PC-3 (cell line): ENCODE measurements at regions not wholly inside any gene's neighbourhood (a gene's known extent, or its start where the extent isn't known, plus 50 kb on each side); places are given as distances from the start of the nearest gene placed in this dataset.

Experiments
- ATAC-seq: fragments of 200-7000 bp; cut with Tn5 transposase; 2 replicates; pipeline ENCODE4 v1.9.1; 2020; ENCODE audit warnings: mild to moderate bottlenecking, moderate library complexity
- BruUV-seq: library from RNA; stranded (reverse); fragments of 400-500 nt; replicated peaks from 2 replicates; lab custom pipeline; 2021; lab: Mats Ljungman, UMichigan
- CTCF ChIA-PET: fragments of 300-600 bp; sonication (Branson Sonifier 250); formaldehyde crosslinking; loops from one replicate; lab custom pipeline; 2022; ENCODE audit warnings: antibody characterized with exemption; lab: Charles Lee
- POLR2A ChIA-PET: fragments of 300-600 bp; sonication (Branson Sonifier 250); formaldehyde crosslinking; loops from one replicate; lab custom pipeline; 2022; ENCODE audit warnings: antibody characterized with exemption; ENCODE audit not compliant: unreplicated experiment; lab: Charles Lee
- DNase-seq: peaks from one replicate; pipeline ENCODE4 v3.0.0-alpha.2; 2015
- H2AFZ ChIP-seq: fragments of 300-600 bp; sonication (generic); 2 replicates; pipeline ENCODE4 v1.6.0; 2016; ENCODE audit warnings: antibody characterized with exemption, low read length
- H3F3A ChIP-seq: fragments of 300-600 bp; sonication (generic); one replicate; pipeline ENCODE4 v1.6.0; 2017; ENCODE audit warnings: antibody characterized with exemption, low read length, control low read depth, mild to moderate bottlenecking; ENCODE audit not compliant: unreplicated experiment
- H3K27ac ChIP-seq: fragments of 300-600 bp; sonication (generic); 2 replicates; pipeline ENCODE4 v1.5.1; 2016; ENCODE audit warnings: mild to moderate bottlenecking, low read length
- H3K27me3 ChIP-seq: fragments of 300-600 bp; sonication (generic); 2 replicates; pipeline ENCODE4 v1.6.1; 2016; ENCODE audit warnings: low read length, mixed read lengths
- H3K36me3 ChIP-seq: fragments of 300-600 bp; sonication (generic); 2 replicates; pipeline ENCODE4 v1.6.1; 2016; ENCODE audit warnings: low read depth, mixed run types, low read length, mixed read lengths
- H3K4me1 ChIP-seq: fragments of 300-600 bp; sonication (generic); 2 replicates; pipeline ENCODE4 v1.5.1; 2016; ENCODE audit warnings: low read length; ENCODE audit not compliant: insufficient read depth
- H3K4me2 ChIP-seq: fragments of 300-600 bp; sonication (generic); 2 replicates; pipeline ENCODE4 v1.6.0; 2016; ENCODE audit warnings: low read length
- H3K4me3 ChIP-seq: fragments of 300-600 bp; sonication (generic); 2 replicates; pipeline ENCODE4 v1.5.1; 2016; ENCODE audit warnings: mild to moderate bottlenecking, low read length, mixed read lengths
- H3K79me2 ChIP-seq: fragments of 300-600 bp; sonication (generic); 2 replicates; pipeline ENCODE4 v1.6.1; 2017; ENCODE audit warnings: low read length, mixed read lengths
- H3K9ac ChIP-seq: fragments of 300-600 bp; sonication (generic); 2 replicates; pipeline ENCODE4 v1.6.0; 2016; ENCODE audit warnings: mild to moderate bottlenecking, low read length
- H3K9me2 ChIP-seq: fragments of 300-600 bp; sonication (generic); replicated peaks from 2 replicates; pipeline ENCODE4 v1.6.1; 2016; ENCODE audit warnings: mixed run types, low read length, mixed read lengths
- H3K9me3 ChIP-seq: fragments of 300-600 bp; sonication (generic); 2 replicates; pipeline ENCODE4 v1.6.1; 2016; ENCODE audit warnings: low read length, mixed read lengths
- H4K20me1 ChIP-seq: fragments of 300-600 bp; sonication (generic); 2 replicates; pipeline ENCODE4 v1.6.1; 2016; ENCODE audit warnings: low read length, mixed read lengths
- EZH2 ChIP-seq: fragments of 300-600 bp; sonication (generic); IDR thresholded peaks from one replicate; pipeline ENCODE4 v1.6.1; 2017; ENCODE audit warnings: antibody characterized with exemption, mild to moderate bottlenecking, low read length; ENCODE audit not compliant: unreplicated experiment
- EZH2phosphoT487 ChIP-seq: fragments of 300-600 bp; sonication (generic); IDR thresholded peaks from 2 replicates; pipeline ENCODE4 v1.6.1; 2018; ENCODE audit warnings: mild to moderate bottlenecking, antibody characterized with exemption, low read length, borderline replicate concordance
- intact Hi-C: fragments of 100-400 bp; cut with micrococcal nuclease; formaldehyde crosslinking; loops from 2 replicates; pipeline ENCODE4 v1.9.0; 2023
- TF ChIP-seq, protein P1 (sequence below): fragments of 300-600 bp; sonication (generic); conservative IDR thresholded peaks from 2 replicates; pipeline ENCODE4 v1.5.1; 2017; ENCODE audit warnings: antibody characterized with exemption, low read depth, mild to moderate bottlenecking, low read length

DNA sequence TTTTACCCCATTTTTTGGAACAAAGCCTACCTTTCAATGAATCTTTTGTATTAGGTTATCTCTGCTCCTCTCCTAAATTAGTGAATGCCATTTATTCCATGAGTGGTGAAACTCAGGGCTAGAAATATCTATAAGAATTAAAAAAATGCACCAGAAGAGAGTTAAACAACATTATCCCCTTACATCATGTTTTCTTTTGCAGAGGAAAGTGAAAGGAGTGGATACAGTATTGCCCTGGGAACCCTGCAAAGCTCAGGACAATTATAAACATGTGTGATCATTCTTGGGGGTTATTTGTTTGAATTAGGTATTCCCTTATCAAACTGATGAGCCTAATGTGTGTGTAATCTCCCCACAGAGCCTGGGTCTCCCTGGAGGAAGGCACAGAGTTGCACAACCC, 559.2 kb downstream of the RNF144A start:
- H3K27me3 ChIP-seq: no peaks in the 10 kb centered on the region
- no peaks in the 10 kb centered on the region for H3K9me3 ChIP-seq
- ChIA-PET POLR2A (no interaction called here), CTCF (no interaction called here)
- no peaks in the 10 kb centered on the region for H3F3A ChIP-seq
- H3K4me1 ChIP-seq: no peaks in the 10 kb centered on the region
- H3K4me3 ChIP-seq: no peak overlapping the region
- BruUV-seq: no TSS peak
- ATAC-seq (no peak), DNase-seq (no peak)
- H2AFZ ChIP-seq: no peak overlapping the region
- H4K20me1 ChIP-seq: no peaks in the 10 kb centered on the region
- H3K9ac ChIP-seq: no peak overlapping the region
- intact Hi-C loops: no loop called here
- no peak overlapping the region for H3K4me2 ChIP-seq
- H3K9me2 ChIP-seq: no peaks in the 10 kb centered on the region
- no peak overlapping the region for H3K27ac ChIP-seq
- no peaks in the 10 kb centered on the region for H3K36me3 ChIP-seq
- no peaks in the 10 kb centered on the region for H3K79me2 ChIP-seq
- TF ChIP-seq, protein P1, sequence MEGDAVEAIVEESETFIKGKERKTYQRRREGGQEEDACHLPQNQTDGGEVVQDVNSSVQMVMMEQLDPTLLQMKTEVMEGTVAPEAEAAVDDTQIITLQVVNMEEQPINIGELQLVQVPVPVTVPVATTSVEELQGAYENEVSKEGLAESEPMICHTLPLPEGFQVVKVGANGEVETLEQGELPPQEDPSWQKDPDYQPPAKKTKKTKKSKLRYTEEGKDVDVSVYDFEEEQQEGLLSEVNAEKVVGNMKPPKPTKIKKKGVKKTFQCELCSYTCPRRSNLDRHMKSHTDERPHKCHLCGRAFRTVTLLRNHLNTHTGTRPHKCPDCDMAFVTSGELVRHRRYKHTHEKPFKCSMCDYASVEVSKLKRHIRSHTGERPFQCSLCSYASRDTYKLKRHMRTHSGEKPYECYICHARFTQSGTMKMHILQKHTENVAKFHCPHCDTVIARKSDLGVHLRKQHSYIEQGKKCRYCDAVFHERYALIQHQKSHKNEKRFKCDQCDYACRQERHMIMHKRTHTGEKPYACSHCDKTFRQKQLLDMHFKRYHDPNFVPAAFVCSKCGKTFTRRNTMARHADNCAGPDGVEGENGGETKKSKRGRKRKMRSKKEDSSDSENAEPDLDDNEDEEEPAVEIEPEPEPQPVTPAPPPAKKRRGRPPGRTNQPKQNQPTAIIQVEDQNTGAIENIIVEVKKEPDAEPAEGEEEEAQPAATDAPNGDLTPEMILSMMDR: no peak
- TF ChIP-seq EZH2: no peak
- TF ChIP-seq EZH2phosphoT487: no peak

DNA sequence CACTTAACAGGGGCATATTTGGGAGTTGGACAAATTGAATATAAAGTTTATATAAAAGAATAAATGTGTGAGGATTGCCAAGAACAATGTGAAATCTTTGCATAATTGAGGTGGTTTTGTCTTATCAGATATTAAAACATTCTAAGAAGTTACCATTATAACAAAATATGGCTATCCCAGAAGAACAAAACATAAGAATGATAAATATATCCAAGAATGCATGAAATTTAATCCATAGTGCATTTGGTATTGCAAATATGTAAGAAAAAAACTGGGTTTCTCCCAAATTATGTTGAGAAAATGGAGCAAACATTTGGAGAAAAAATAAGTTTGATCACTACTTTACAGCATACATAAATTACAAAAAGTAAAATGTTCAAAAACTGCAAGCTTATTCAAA, 562.4 kb downstream of the RNF144A start:
- H3K4me2 ChIP-seq: no peak overlapping the region
- no peaks in the 10 kb centered on the region for H3K36me3 ChIP-seq
- no peak overlapping the region for H3K4me3 ChIP-seq
- no peaks in the 10 kb centered on the region for H3K79me2 ChIP-seq
- H3K4me1 ChIP-seq: no peaks in the 10 kb centered on the region
- ATAC-seq (no peak), DNase-seq (no peak)
- TF ChIP-seq, protein P1: no peak
- no peak for TF ChIP-seq EZH2
- no peak for TF ChIP-seq EZH2phosphoT487
- POLR2A ChIA-PET: no interaction called here
- H2AFZ ChIP-seq: no peak overlapping the region
- BruUV-seq: no TSS peak
- H3K27ac ChIP-seq: no peak overlapping the region
- H3K27me3 ChIP-seq: no peaks in the 10 kb centered on the region
- intact Hi-C loops: no loop called here
- no peaks in the 10 kb centered on the region for H3K9me3 ChIP-seq
- no peaks in the 10 kb centered on the region for H4K20me1 ChIP-seq
- CTCF ChIA-PET: interaction anchor here (1.1 kb wide), 1 partner anchor 1214 kb away, joined by 5 read pairs; no protein-coding TSS in a partner anchor
- no peaks in the 10 kb centered on the region for H3K9me2 ChIP-seq
- H3K9ac ChIP-seq: no peak overlapping the region
- no peaks in the 10 kb centered on the region for H3F3A ChIP-seq

DNA sequence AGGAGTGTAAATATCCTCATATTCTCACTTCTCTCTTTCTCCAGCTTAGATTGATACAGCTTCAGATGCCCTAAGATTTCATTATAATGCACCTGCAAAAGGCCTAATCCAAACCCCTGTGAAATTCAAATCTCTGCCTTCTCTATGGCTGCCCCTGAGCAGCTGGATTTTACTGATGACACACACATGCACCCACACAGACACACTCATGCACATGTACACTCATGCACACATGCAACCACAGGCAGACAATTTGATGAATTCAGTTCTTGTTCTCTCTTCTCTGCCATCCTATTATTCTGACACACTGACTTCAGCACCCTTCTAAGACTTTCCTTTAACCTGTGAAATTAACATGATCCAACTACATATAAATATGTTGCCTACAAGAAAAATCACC, 563.2 kb downstream of the RNF144A start:
- Histone ChIP-seq H3K27ac (no peak overlapping the region), H3K27me3 (no peaks in the 10 kb centered on the region), H3K79me2 (no peaks in the 10 kb centered on the region), H2AFZ (no peak overlapping the region), H4K20me1 (no peaks in the 10 kb centered on the region), H3K9me2 (no peaks in the 10 kb centered on the region), H3K36me3 (no peaks in the 10 kb centered on the region), H3K4me1 (no peaks in the 10 kb centered on the region), H3F3A (no peaks in the 10 kb centered on the region), H3K9ac (no peak overlapping the region), H3K4me2 (no peak overlapping the region), H3K4me3 (no peak overlapping the region), H3K9me3 (no peaks in the 10 kb centered on the region)
- intact Hi-C loops: no loop called here
- ChIA-PET CTCF (interaction anchor here (1.1 kb wide), 1 partner anchor 1214 kb away, joined by 5 read pairs; no protein-coding TSS in a partner anchor), POLR2A (no interaction called here)
- no TSS peak for BruUV-seq
- no peak for TF ChIP-seq EZH2phosphoT487
- TF ChIP-seq EZH2: no peak
- TF ChIP-seq, protein P1: no peak
- DNase-seq: no peak
- ATAC-seq: no peak
